Adrenal gland (tissue), 9 donors: ENCODE measurements at regions not wholly inside any gene's neighbourhood (a gene's known extent, or its start where the extent isn't known, plus 50 kb on each side); places are given as distances from the start of the nearest gene placed in this dataset.
A peak's percentile ranks its signal among the peaks of the same experiment; 100 is the strongest.

Experiments
- DNase-seq, 7 donors: peaks; one replicate each; pipeline ENCODE4 v3.0.0-alpha.2; 2019 to 2020
- H3K27ac ChIP-seq, 5 donors: fragments of 200-600 bp; sonication (generic) in 4 of 5; 1 replicate in 3 of 5; 2 replicates in 2 of 5; pipeline versions ENCODE4 v1.5.1 to v1.8.0; 2016 to 2020; ENCODE audit warnings: mild to moderate bottlenecking in 1 of 5
- H3K27me3 ChIP-seq: fragments of 200-600 bp; 2 replicates; pipeline ENCODE4 v1.8.0; 2021
- H3K36me3 ChIP-seq, 2 donors: fragments of 200-600 bp; replicated peaks in 1 of 2; 1 replicate in 1 of 2; 2 replicates in 1 of 2; pipeline versions ENCODE4 v1.5.1 to v1.8.0; 2018 to 2022
- H3K4me1 ChIP-seq, 2 donors: fragments of 200-600 bp; replicated peaks in 1 of 2; 1 replicate in 1 of 2; 2 replicates in 1 of 2; pipeline versions ENCODE4 v1.5.1 to v1.8.0; 2018 to 2021
- H3K4me3 ChIP-seq, 4 donors: fragments of 200-600 bp; sonication (generic) in 3 of 4; one replicate each; pipeline ENCODE4 v1.5.1; 2016 to 2018
- H3K9me3 ChIP-seq, 3 donors: fragments of 200-600 bp; sonication (generic) in 1 of 3; replicated peaks in 1 of 3; 1 replicate in 2 of 3; 2 replicates in 1 of 3; pipeline versions ENCODE4 v1.5.1 to v1.8.0; 2016 to 2021
- CTCF ChIP-seq, 6 experiments: fragments of 450-650 bp in 4 of 6; fragments of 200-600 bp in 2 of 6; sonication (generic) in 1 of 6; IDR thresholded peaks; 1 replicate in 5 of 6; 2 replicates in 1 of 6; pipeline versions ENCODE4 v1.5.1 to v1.8.0; 2016 to 2021; ENCODE audit warnings: antibody characterized with exemption in 6 of 6, mild to moderate bottlenecking in 2 of 6, moderate library complexity in 1 of 6
- POLR2A ChIP-seq, 2 donors: fragments of 450-650 bp; IDR thresholded peaks; one replicate each; pipeline ENCODE4 v1.6.1; 2017; ENCODE audit warnings: antibody characterized with exemption in 2 of 2, mild to moderate bottlenecking in 2 of 2, moderate library complexity in 1 of 2
- WGBS, 4 donors: extraction: QIAGEN DNeasy Blood & Tissue Kit in 2 of 4; methylation state at CpG; one replicate each; pipeline versions ENCODE4 v1.1.5 to v1.1.7; 2013 to 2017; 5-methylcytosine and 5-hydroxymethylcytosine counted together
- intact Hi-C, 2 donors: fragments of 100-400 bp; cut with DNase I; formaldehyde crosslinking; loops; one replicate each; pipeline versions ENCODE4 v1.14.1 to v1.15.0; 2022 to 2023
- donor health status: healthy with polysubstance abuse.
- donor health status: Bipolar disorder and iron deficiency.
- donor health status: DM: yes; HTN: yes; CAD: no.
- donor health status: DM: no; HTN: no; CAD: no.
- donor health status: DM: no; HTN: no; CAD: no.

- no peaks in the 10 kb centered on the region for H3K4me1 ChIP-seq
- TF ChIP-seq CTCF (IDR thresholded peaks at IDR 0.05): no peak
- TF ChIP-seq POLR2A (IDR thresholded peaks at IDR 0.05): no peak
- H3K9me3 ChIP-seq: no peaks in the 10 kb centered on the region
- DNase-seq: no peak
- H3K27me3 ChIP-seq: no peaks in the 10 kb centered on the region
- H3K4me3 ChIP-seq: no peak overlapping the region
- no peak overlapping the region for H3K27ac ChIP-seq
- intact Hi-C loops: no loop called here
- H3K36me3 ChIP-seq: no peaks in the 10 kb centered on the region
Observed at GRCh38 chr4:54505362-54505761, 152.4 kb upstream of the KIT start.

GRCh38 chr4:54505996-54506395, 151.8 kb upstream of the KIT start:
- TF ChIP-seq POLR2A (IDR thresholded peaks at IDR 0.05): no peak
- TF ChIP-seq CTCF (IDR thresholded peaks at IDR 0.05): no peak
- Histone ChIP-seq H3K4me1 (no peaks in the 10 kb centered on the region), H3K27me3 (no peaks in the 10 kb centered on the region), H3K36me3 (no peaks in the 10 kb centered on the region), H3K9me3 (no peaks in the 10 kb centered on the region), H3K4me3 (no peak overlapping the region), H3K27ac (no peak overlapping the region)
- DNase-seq: no peak
- 90 to 93% (median 92%) methylated on average over 7 of the region's 7 CpGs for WGBS, 4 donors
- intact Hi-C loops: no loop called here

GRCh38 chr4:54509057-54509456, 148.7 kb upstream of the KIT start:
- H3K36me3 ChIP-seq: no peaks in the 10 kb centered on the region
- 79 to 92% (median 86%) methylated on average over 6 of the region's 6 CpGs for WGBS, 4 donors
- no peaks in the 10 kb centered on the region for H3K9me3 ChIP-seq
- intact Hi-C loops: no loop called here
- no peak for DNase-seq
- H3K27ac ChIP-seq: no peak overlapping the region
- H3K27me3 ChIP-seq: no peaks in the 10 kb centered on the region
- no peak overlapping the region for H3K4me3 ChIP-seq
- TF ChIP-seq POLR2A (IDR thresholded peaks at IDR 0.05) (no peak), CTCF (IDR thresholded peaks at IDR 0.05) (no peak)
- no peaks in the 10 kb centered on the region for H3K4me1 ChIP-seq

- DNase-seq: peak; percentile 20 to 58 (median 40)
- Histone ChIP-seq H3K4me3 (no peak overlapping the region), H3K36me3 (no peaks in the 10 kb centered on the region), H3K9me3 (no peaks in the 10 kb centered on the region), H3K27ac (no peak overlapping the region), H3K4me1 (peaks cover 13 to 19% of the 10 kb centered on the region in 2 donors), H3K27me3 (no peaks in the 10 kb centered on the region)
- WGBS, 4 donors: 54 to 70% (median 55%) methylated on average over 6 of the region's 6 CpGs
- intact Hi-C loops: no loop called here
- no peak for TF ChIP-seq CTCF (IDR thresholded peaks at IDR 0.05)
- TF ChIP-seq POLR2A (IDR thresholded peaks at IDR 0.05): no peak
Observed at GRCh38 chr4:54513204-54513603, 144.6 kb upstream of the KIT start.
